ENCODE measurements at regions not wholly inside any gene's neighbourhood (a gene's known extent, or its start where the extent isn't known, plus 50 kb on each side); places are given as distances from the start of the nearest gene placed in this dataset.

DNA sequence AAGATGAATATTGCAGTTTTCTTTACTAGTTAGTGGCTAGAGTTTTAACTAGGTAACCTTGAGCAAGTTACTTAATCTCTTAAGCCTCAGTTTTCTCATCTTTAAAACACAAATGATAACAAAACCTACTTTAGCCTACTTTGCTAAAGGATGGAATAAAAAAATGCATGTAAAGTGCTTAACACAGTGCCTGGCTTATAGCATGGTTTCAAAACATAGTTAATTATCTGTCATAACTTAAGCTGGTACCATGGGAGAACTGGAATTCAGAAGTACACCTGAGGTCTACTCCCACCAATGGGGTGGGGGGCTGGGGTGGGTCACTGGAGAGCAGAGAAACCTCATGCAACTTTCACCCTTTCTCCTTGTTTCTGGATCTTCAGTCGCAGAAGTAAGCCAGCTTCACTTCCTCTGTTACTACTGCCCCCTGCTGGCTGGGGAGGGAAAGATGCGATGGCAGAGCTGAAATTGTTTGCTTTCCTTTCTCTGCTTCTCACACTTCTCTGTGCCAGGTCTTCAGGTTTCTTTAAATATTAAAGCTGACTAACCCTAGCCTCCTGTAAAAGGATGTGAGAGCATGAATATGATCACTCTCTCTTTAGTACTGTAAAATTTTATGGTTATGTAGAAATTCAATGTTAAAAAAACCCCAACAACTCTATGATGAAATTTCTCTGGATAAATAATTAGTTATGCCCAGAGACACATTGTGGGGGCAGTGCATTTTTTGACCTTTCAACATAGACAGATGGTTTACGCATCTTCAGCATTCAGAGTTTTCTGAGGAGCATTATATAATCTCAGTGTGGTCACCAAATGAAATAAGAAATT lies 324.2 kb downstream of the HLX start:
- TF ChIP-seq, protein P1, sequence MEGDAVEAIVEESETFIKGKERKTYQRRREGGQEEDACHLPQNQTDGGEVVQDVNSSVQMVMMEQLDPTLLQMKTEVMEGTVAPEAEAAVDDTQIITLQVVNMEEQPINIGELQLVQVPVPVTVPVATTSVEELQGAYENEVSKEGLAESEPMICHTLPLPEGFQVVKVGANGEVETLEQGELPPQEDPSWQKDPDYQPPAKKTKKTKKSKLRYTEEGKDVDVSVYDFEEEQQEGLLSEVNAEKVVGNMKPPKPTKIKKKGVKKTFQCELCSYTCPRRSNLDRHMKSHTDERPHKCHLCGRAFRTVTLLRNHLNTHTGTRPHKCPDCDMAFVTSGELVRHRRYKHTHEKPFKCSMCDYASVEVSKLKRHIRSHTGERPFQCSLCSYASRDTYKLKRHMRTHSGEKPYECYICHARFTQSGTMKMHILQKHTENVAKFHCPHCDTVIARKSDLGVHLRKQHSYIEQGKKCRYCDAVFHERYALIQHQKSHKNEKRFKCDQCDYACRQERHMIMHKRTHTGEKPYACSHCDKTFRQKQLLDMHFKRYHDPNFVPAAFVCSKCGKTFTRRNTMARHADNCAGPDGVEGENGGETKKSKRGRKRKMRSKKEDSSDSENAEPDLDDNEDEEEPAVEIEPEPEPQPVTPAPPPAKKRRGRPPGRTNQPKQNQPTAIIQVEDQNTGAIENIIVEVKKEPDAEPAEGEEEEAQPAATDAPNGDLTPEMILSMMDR (IDR thresholded peaks at IDR 0.05; ENCODE audit: low read length), result peak; percentile 82
- TF ChIP-seq EZH2 (IDR thresholded peaks at IDR 0.05; ENCODE audit: borderline replicate concordance, low read length), result no peak
